Testis (tissue), 2 donors: ENCODE measurements at regions not wholly inside any gene's neighbourhood (a gene's known extent, or its start where the extent isn't known, plus 50 kb on each side); places are given as distances from the start of the nearest gene placed in this dataset.
"Not testable (repeated sequence)": the region's sequence is repeated elsewhere in the genome, so short reads cannot be mapped to it uniquely, and the experiment has no call there.

ENCODE experiments used
- DNase-seq: peaks from one replicate; pipeline ENCODE4 v3.0.0-alpha.2; 2019
- H3K27ac ChIP-seq, 2 donors: fragments of 200-600 bp; sonication (generic); one replicate each; pipeline ENCODE4 v1.5.1; 2019
- H3K27me3 ChIP-seq: fragments of 200-600 bp; sonication (generic); one replicate; pipeline ENCODE4 v1.5.1; 2019
- H3K36me3 ChIP-seq: fragments of 200-600 bp; sonication (generic); one replicate; pipeline ENCODE4 v1.5.1; 2017; ENCODE audit warnings: low read depth; ENCODE audit errors: missing control alignments
- H3K4me1 ChIP-seq: fragments of 200-600 bp; sonication (generic); one replicate; pipeline ENCODE4 v1.5.1; 2019
- H3K4me3 ChIP-seq, 2 donors: fragments of 200-600 bp; sonication (generic); one replicate each; pipeline ENCODE4 v1.5.1; 2017 to 2019
- H3K9me3 ChIP-seq: fragments of 200-600 bp; sonication (generic); one replicate; pipeline ENCODE4 v1.5.1; 2017
- CTCF ChIP-seq, 3 experiments: fragments of 450-650 bp in 2 of 3; fragments of 200-600 bp in 1 of 3; sonication (generic) in 1 of 3; IDR thresholded peaks; one replicate each; pipeline ENCODE4 v1.5.1; 2016 to 2019; ENCODE audit warnings: antibody characterized with exemption in 3 of 3, mild to moderate bottlenecking in 2 of 3, moderate library complexity in 1 of 3
- POLR2A ChIP-seq: fragments of 450-650 bp; IDR thresholded peaks from one replicate; pipeline ENCODE4 v1.6.1; 2017; ENCODE audit warnings: antibody characterized with exemption, mild to moderate bottlenecking, moderate library complexity
- WGBS, 2 donors: methylation state at CpG; one replicate each; pipeline ENCODE4 v1.1.5; 2018; 5-methylcytosine and 5-hydroxymethylcytosine counted together
- intact Hi-C: fragments of 100-400 bp; cut with DNase I; formaldehyde crosslinking; loops from one replicate; pipeline ENCODE4 v1.15.1; 2023; ENCODE audit warnings: low total_unique reads

GRCh38 chr1:199490769-199491527, 536.6 kb upstream of the NR5A2 start:
- H3K27me3 ChIP-seq = no peaks in the 10 kb centered on the region
- H3K9me3 ChIP-seq = no peaks in the 10 kb centered on the region
- no peak for DNase-seq
- no peak for TF ChIP-seq CTCF (IDR thresholded peaks at IDR 0.05)
- TF ChIP-seq POLR2A = no peak
- no peaks in the 10 kb centered on the region for H3K4me1 ChIP-seq
- H3K4me3 ChIP-seq = no peak overlapping the region
- intact Hi-C loops = no loop called here
- WGBS, 2 donors = 54 to 56% methylated on average over 2 of the region's 2 CpGs
- H3K27ac ChIP-seq = no peak overlapping the region
- no peaks in the 10 kb centered on the region for H3K36me3 ChIP-seq

GRCh38 chr1:199495432-199495831, 532.1 kb upstream of the NR5A2 start:
- Histone ChIP-seq H3K4me1 (no peaks in the 10 kb centered on the region), H3K4me3 (no peak overlapping the region), H3K27me3 (no peaks in the 10 kb centered on the region), H3K36me3 (no peaks in the 10 kb centered on the region), H3K27ac (no peak overlapping the region), H3K9me3 (no peaks in the 10 kb centered on the region)
- WGBS, 2 donors = 80 to 92% methylated on average over 3 of the region's 3 CpGs
- no peak for DNase-seq
- intact Hi-C loops = no loop called here
- TF ChIP-seq CTCF (IDR thresholded peaks at IDR 0.05) (no peak), POLR2A (no peak)

GRCh38 chr1:199498802-199499201, 528.7 kb upstream of the NR5A2 start:
- H3K4me3 ChIP-seq, H3K9me3 ChIP-seq, DNase-seq, H3K4me1 ChIP-seq, intact Hi-C loops, H3K27ac ChIP-seq, H3K36me3 ChIP-seq, H3K27me3 ChIP-seq: not testable (repeated sequence)
- WGBS, 2 donors = 93 to 94% methylated on average over 1 of the region's 1 CpG

GRCh38 chr1:199508072-199508471, 519.4 kb upstream of the NR5A2 start:
- no peak overlapping the region for H3K4me3 ChIP-seq
- H3K27me3 ChIP-seq = no peaks in the 10 kb centered on the region
- no peaks in the 10 kb centered on the region for H3K9me3 ChIP-seq
- intact Hi-C loops = no loop called here
- WGBS, 2 donors = 52 to 66% methylated on average over 3 of the region's 3 CpGs
- DNase-seq = no peak
- H3K4me1 ChIP-seq = no peaks in the 10 kb centered on the region
- H3K27ac ChIP-seq = no peak overlapping the region
- H3K36me3 ChIP-seq = no peaks in the 10 kb centered on the region
- TF ChIP-seq POLR2A = no peak
- TF ChIP-seq CTCF (IDR thresholded peaks at IDR 0.05) = no peak

- TF ChIP-seq CTCF (IDR thresholded peaks at IDR 0.05) (no peak), POLR2A (no peak)
- intact Hi-C loops = no loop called here
- 71 to 78% methylated on average over 2 of the region's 2 CpGs for WGBS, 2 donors
- no peaks in the 10 kb centered on the region for H3K9me3 ChIP-seq
- H3K27ac ChIP-seq = no peak overlapping the region
- H3K4me3 ChIP-seq = no peak overlapping the region
- H3K4me1 ChIP-seq = no peaks in the 10 kb centered on the region
- no peaks in the 10 kb centered on the region for H3K27me3 ChIP-seq
- H3K36me3 ChIP-seq = no peaks in the 10 kb centered on the region
- no peak for DNase-seq
These were observed 518.9 kb upstream of the NR5A2 start for GRCh38 chr1:199508653-199509052.
